GM23248 (cell line): ENCODE measurements at regions not wholly inside any gene's neighbourhood (a gene's known extent, or its start where the extent isn't known, plus 50 kb on each side); places are given as distances from the start of the nearest gene placed in this dataset.

Source experiments
- DNase-seq: peaks from one replicate; pipeline ENCODE4 v3.0.0-alpha.2; 2015
- H2AFZ ChIP-seq: fragments of 200-600 bp; sonication (generic); 2 replicates; pipeline ENCODE4 v1.6.1; 2016; ENCODE audit warnings: antibody characterized with exemption
- H3F3A ChIP-seq: fragments of 200-600 bp; sonication (generic); 2 replicates; pipeline ENCODE4 v1.6.1; 2016; ENCODE audit warnings: mild to moderate bottlenecking, antibody characterized with exemption, mixed run types; ENCODE audit not compliant: insufficient read depth
- H3K27ac ChIP-seq: fragments of 200-600 bp; sonication (generic); 2 replicates; pipeline ENCODE4 v1.5.1; 2016; ENCODE audit warnings: mild to moderate bottlenecking
- H3K27me3 ChIP-seq: fragments of 200-600 bp; sonication (generic); replicated peaks from 2 replicates; pipeline ENCODE4 v1.6.1; 2016; ENCODE audit warnings: mild to moderate bottlenecking; ENCODE audit not compliant: insufficient read depth
- H3K36me3 ChIP-seq: fragments of 200-600 bp; sonication (generic); 2 replicates; pipeline ENCODE4 v1.6.1; 2016; ENCODE audit warnings: low read depth, mild to moderate bottlenecking
- H3K4me1 ChIP-seq: fragments of 200-600 bp; sonication (generic); 2 replicates; pipeline ENCODE4 v1.6.1; 2016; ENCODE audit warnings: mild to moderate bottlenecking; ENCODE audit not compliant: insufficient read depth
- H3K4me2 ChIP-seq: fragments of 200-600 bp; sonication (generic); one replicate; pipeline ENCODE4 v1.6.1; 2016; ENCODE audit warnings: mild to moderate bottlenecking; ENCODE audit not compliant: unreplicated experiment
- H3K4me3 ChIP-seq: fragments of 200-600 bp; sonication (generic); 2 replicates; pipeline ENCODE4 v1.5.1; 2016; ENCODE audit warnings: mild to moderate bottlenecking
- H3K79me2 ChIP-seq: fragments of 200-600 bp; sonication (generic); 2 replicates; pipeline ENCODE4 v1.6.1; 2016; ENCODE audit warnings: mild to moderate bottlenecking; ENCODE audit not compliant: insufficient read depth
- H3K9ac ChIP-seq: fragments of 200-600 bp; sonication (generic); 2 replicates; pipeline ENCODE4 v1.6.1; 2016; ENCODE audit warnings: mild to moderate bottlenecking
- H3K9me2 ChIP-seq: fragments of 200-600 bp; sonication (generic); 2 replicates; pipeline ENCODE4 v1.6.1; 2016; ENCODE audit warnings: mixed run types, mild to moderate bottlenecking, moderate library complexity; ENCODE audit not compliant: insufficient read depth
- H3K9me3 ChIP-seq: fragments of 200-600 bp; sonication (generic); one replicate; pipeline ENCODE4 v1.6.1; 2017; ENCODE audit warnings: low read depth
- H4K20me1 ChIP-seq: fragments of 200-600 bp; sonication (generic); 2 replicates; pipeline ENCODE4 v1.6.0; 2016; ENCODE audit not compliant: insufficient read depth
- EZH2 ChIP-seq: fragments of 200-600 bp; sonication (generic); IDR thresholded peaks from 2 replicates; pipeline ENCODE4 v1.6.1; 2018; ENCODE audit warnings: antibody characterized with exemption, mild to moderate bottlenecking; ENCODE audit not compliant: insufficient read depth, poor library complexity, severe bottlenecking
- EZH2phosphoT487 ChIP-seq: fragments of 200-600 bp; sonication (generic); IDR thresholded peaks from 2 replicates; pipeline ENCODE4 v1.6.1; 2018; ENCODE audit warnings: antibody characterized with exemption, moderate library complexity, mild to moderate bottlenecking, low read depth; ENCODE audit not compliant: insufficient read depth
- WGBS, 2 experiments: methylation state at CpG; one replicate each; pipeline ENCODE4 v1.1.6; 2015 to 2017; ENCODE audit warnings: low lambda C conversion rate in 2 of 2, low coverage in 1 of 2; ENCODE audit errors: missing lambda C conversion rate in 2 of 2; 5-methylcytosine and 5-hydroxymethylcytosine counted together
- in situ Hi-C: fragments of 300-500 bp; cut with MboI; formaldehyde crosslinking; loops from 2 replicates; pipeline ENCODE4 v1.15.0; 2020

DNA sequence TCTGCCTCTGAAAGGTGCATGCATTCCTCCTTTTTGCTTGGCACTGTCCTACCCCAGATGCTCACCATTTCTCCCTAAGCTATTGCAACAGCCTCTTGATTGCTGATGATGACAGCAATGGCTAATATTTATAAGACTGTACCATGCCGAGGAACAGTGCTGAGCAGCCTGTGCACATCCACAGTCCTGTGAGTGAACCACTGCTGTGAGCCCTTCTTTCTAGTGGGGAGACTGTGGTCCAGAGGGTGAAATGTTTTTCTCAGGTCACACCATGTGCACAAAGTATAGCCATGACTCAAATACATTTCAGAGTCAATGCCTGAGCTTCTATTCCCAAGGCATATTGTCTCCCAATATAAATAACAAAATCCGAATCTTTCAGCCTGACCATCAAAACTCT is 231.2 kb upstream of the LRTM1 start:
- Histone ChIP-seq H3K27me3 (no peaks in the 10 kb centered on the region), H3K9me2 (no peaks in the 10 kb centered on the region), H3K4me3 (no peak overlapping the region), H3K9me3 (no peaks in the 10 kb centered on the region), H3K27ac (peak overlapping the region; percentile 98), H3K4me1 (peaks cover 58% of the 10 kb centered on the region), H3F3A (peaks cover 48% of the 10 kb centered on the region), H3K79me2 (no peaks in the 10 kb centered on the region), H4K20me1 (no peaks in the 10 kb centered on the region), H3K36me3 (no peaks in the 10 kb centered on the region), H3K9ac (no peak overlapping the region), H3K4me2 (no peak overlapping the region), H2AFZ (no peak overlapping the region)
- in situ Hi-C loops = no loop called here
- no peak for TF ChIP-seq EZH2phosphoT487
- no peak for TF ChIP-seq EZH2
- no peak for DNase-seq
- WGBS, 2 experiments = 96 to 100% methylated on average over 2 of the region's 2 CpGs

DNA sequence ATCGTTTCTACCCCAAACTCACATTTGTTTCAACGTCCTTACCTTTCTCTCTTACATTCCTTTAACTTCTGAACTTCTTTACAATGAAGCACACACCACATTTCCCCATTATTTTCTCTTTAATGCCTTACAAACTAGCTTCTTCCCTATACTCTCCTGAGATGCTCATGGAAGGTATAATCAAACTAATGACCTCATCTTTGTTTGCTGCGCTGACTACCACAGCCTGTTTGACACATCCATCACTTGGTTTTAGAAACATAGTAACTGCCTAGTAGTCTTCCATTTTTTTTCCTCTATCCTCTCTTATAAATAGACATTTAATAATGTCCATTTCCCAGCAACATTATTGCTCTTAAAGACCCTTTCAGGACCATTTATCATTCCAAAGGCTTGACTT is 230.5 kb upstream of the LRTM1 start:
- Histone ChIP-seq H3K9ac (no peak overlapping the region), H3K4me2 (no peak overlapping the region), H3K27me3 (no peaks in the 10 kb centered on the region), H3K9me2 (no peaks in the 10 kb centered on the region), H3K36me3 (no peaks in the 10 kb centered on the region), H3K27ac (no peak overlapping the region), H4K20me1 (no peaks in the 10 kb centered on the region), H3K9me3 (no peaks in the 10 kb centered on the region), H3K4me1 (peaks cover 57% of the 10 kb centered on the region), H3K79me2 (no peaks in the 10 kb centered on the region), H2AFZ (no peak overlapping the region), H3F3A (peaks cover 43% of the 10 kb centered on the region), H3K4me3 (no peak overlapping the region)
- TF ChIP-seq EZH2phosphoT487 (no peak), EZH2 (no peak)
- WGBS, 2 experiments = 93 to 94% methylated on average over 3 of the region's 3 CpGs
- no peak for DNase-seq
- in situ Hi-C loops = no loop called here

GRCh38 chr3:55157731-55158130 is 229.9 kb upstream of the LRTM1 start:
- H3K27ac ChIP-seq = no peak overlapping the region

GRCh38 chr3:55156851-55157650 is 229.2 kb upstream of the LRTM1 start:
- no peaks in the 10 kb centered on the region for H3K9me2 ChIP-seq
- H3K27ac ChIP-seq = no peak overlapping the region
- no peaks in the 10 kb centered on the region for H4K20me1 ChIP-seq
- DNase-seq = no peak
- H2AFZ ChIP-seq = no peak overlapping the region
- no peaks in the 10 kb centered on the region for H3K79me2 ChIP-seq
- H3K4me2 ChIP-seq = no peak overlapping the region
- H3K9ac ChIP-seq = no peak overlapping the region
- no peak overlapping the region for H3K4me3 ChIP-seq
- no peak for TF ChIP-seq EZH2phosphoT487
- no peak for TF ChIP-seq EZH2
- peaks cover 44% of the 10 kb centered on the region for H3K4me1 ChIP-seq
- H3K9me3 ChIP-seq = no peaks in the 10 kb centered on the region
- no peaks in the 10 kb centered on the region for H3K27me3 ChIP-seq
- H3F3A ChIP-seq = peaks cover 30% of the 10 kb centered on the region
- 69 to 73% methylated on average over 9 of the region's 9 CpGs for WGBS, 2 experiments
- no peaks in the 10 kb centered on the region for H3K36me3 ChIP-seq
- in situ Hi-C loops = no loop called here

More at GRCh38 chr3:55157731-55158130, 229.9 kb upstream of the LRTM1 start:
- Histone ChIP-seq H3K4me2 (no peak overlapping the region), H3K9me2 (no peaks in the 10 kb centered on the region), H3K4me1 (peaks cover 50% of the 10 kb centered on the region), H3K4me3 (no peak overlapping the region), H3K9me3 (no peaks in the 10 kb centered on the region), H4K20me1 (no peaks in the 10 kb centered on the region), H2AFZ (no peak overlapping the region), H3K79me2 (no peaks in the 10 kb centered on the region), H3K36me3 (no peaks in the 10 kb centered on the region), H3F3A (peaks cover 37% of the 10 kb centered on the region), H3K27me3 (no peaks in the 10 kb centered on the region), H3K9ac (no peak overlapping the region)
- in situ Hi-C loops = no loop called here
- WGBS, 2 experiments = 3 to 23% methylated on average over 1 of the region's 1 CpG
- peak; percentile 57 for DNase-seq
- TF ChIP-seq EZH2phosphoT487 (no peak), EZH2 (no peak)
